ENCODE measurements at regions not wholly inside any gene's neighbourhood (a gene's known extent, or its start where the extent isn't known, plus 50 kb on each side); places are given as distances from the start of the nearest gene placed in this dataset.
"Not testable (repeated sequence)": the region's sequence is repeated elsewhere in the genome, so short reads cannot be mapped to it uniquely, and the experiment has no call there.

DNA sequence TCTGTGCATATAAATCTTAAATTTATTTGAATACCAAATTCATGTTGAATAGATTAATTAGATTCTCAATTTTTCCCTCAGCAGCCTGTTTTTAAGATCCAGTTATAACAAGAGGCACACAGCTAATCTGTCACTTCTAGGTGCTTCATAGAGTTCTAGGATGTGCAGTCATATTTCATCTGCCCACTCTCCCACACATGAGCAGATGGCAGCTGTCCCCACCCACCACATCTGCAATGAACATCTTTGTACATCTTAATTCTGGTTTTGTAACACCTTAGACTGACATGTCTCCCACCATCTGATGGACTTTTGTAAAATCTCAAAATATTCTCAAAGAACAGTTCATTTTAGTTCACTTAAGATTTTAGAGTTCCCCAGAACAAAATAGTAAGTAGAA lies 250.8 kb upstream of the ST6GAL2 start:
- TF ChIP-seq CTCF (IDR thresholded peaks at IDR 0.05; ENCODE audit: low read depth, low read length, missing control alignments) = no peak
- in situ Hi-C loops (cut with HindIII; ENCODE audit: low sequenced_read_pairs) = no loop called here

DNA sequence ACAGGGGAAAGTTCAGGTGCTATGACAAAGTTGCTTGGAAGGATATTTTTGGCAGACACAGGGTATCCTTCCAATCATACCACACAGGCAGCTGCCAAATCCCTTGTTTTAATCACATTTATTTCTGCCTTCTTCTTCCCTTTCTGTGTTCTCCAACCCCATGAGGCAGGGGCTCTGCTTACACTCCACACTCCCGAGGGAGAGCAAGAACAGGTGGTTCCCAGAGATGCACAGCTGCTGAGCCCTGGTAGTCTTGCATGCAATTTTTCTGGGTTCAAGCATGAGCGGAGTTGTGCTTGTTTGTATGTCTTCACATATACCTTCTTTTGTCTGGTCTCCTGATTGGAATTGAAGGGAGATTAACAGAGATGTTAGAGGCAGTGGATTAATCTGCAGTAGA lies 251.7 kb upstream of the ST6GAL2 start:
- in situ Hi-C loops (cut with HindIII; ENCODE audit: low sequenced_read_pairs) = no loop called here
- H3K4me3 ChIP-seq (ENCODE audit: low read depth, low read length) = no peak overlapping the region
- TF ChIP-seq CTCF (IDR thresholded peaks at IDR 0.05; ENCODE audit: low read depth, low read length, missing control alignments) = no peak
- DNase-seq (ENCODE audit: low read depth) = no peak

More for the DNA sequence above, 250.8 kb upstream of the ST6GAL2 start:
- no peak overlapping the region for H3K4me3 ChIP-seq (ENCODE audit: low read depth, low read length)
- DNase-seq (ENCODE audit: low read depth) = no peak

DNA sequence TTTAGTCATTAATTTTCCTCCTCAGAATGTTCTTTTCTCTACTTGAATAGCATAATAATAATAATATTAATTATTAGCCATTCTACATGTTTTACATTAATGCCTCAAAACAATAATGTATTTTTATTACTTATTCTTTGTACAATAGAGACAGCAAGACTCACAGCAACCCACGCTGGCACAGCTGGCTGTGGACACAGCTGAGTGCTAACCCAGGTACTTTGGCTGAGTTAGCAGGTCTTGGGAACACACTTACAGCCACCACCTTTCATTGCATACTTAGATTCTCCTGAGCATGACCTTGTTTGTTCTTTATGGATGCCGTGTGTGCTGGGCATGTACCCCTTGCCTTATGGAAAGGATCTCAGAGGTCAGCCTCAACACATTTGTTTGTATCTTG lies 260.2 kb upstream of the ST6GAL2 start:
- DNase-seq (ENCODE audit: low read depth) = no peak
- TF ChIP-seq CTCF (IDR thresholded peaks at IDR 0.05; ENCODE audit: low read depth, low read length, missing control alignments) = no peak
- in situ Hi-C loops (cut with HindIII; ENCODE audit: low sequenced_read_pairs) = no loop called here
- H3K4me3 ChIP-seq (ENCODE audit: low read depth, low read length) = no peak overlapping the region

GRCh38 chr2:107146645-107147044 lies 260.7 kb upstream of the ST6GAL2 start:
- H3K4me3 ChIP-seq (ENCODE audit: low read depth, low read length); in situ Hi-C loops (cut with HindIII; ENCODE audit: low sequenced_read_pairs); DNase-seq (ENCODE audit: low read depth): not testable (repeated sequence)

GRCh38 chr2:107148055-107148454 lies 262.1 kb upstream of the ST6GAL2 start:
- TF ChIP-seq CTCF (IDR thresholded peaks at IDR 0.05; ENCODE audit: low read depth, low read length, missing control alignments) = no peak
- DNase-seq (ENCODE audit: low read depth) = no peak
- in situ Hi-C loops (cut with HindIII; ENCODE audit: low sequenced_read_pairs) = no loop called here
- no peak overlapping the region for H3K4me3 ChIP-seq (ENCODE audit: low read depth, low read length)

- no peak overlapping the region for H3K4me3 ChIP-seq (ENCODE audit: low read depth, low read length)
- TF ChIP-seq CTCF (IDR thresholded peaks at IDR 0.05; ENCODE audit: low read depth, low read length, missing control alignments) = no peak
- no peak for DNase-seq (ENCODE audit: low read depth)
- in situ Hi-C loops (cut with HindIII; ENCODE audit: low sequenced_read_pairs) = no loop called here
These were observed 262.5 kb upstream of the ST6GAL2 start for GRCh38 chr2:107148496-107148895.

- no peak for TF ChIP-seq CTCF (IDR thresholded peaks at IDR 0.05; ENCODE audit: low read depth, low read length, missing control alignments)
- no peak for DNase-seq (ENCODE audit: low read depth)
- in situ Hi-C loops (cut with HindIII; ENCODE audit: low sequenced_read_pairs) = no loop called here
- H3K4me3 ChIP-seq (ENCODE audit: low read depth, low read length) = no peak overlapping the region
These were observed 274.8 kb upstream of the ST6GAL2 start for GRCh38 chr2:107160640-107161239.

Measured in astrocyte of the cerebellum (primary cell).